H9 (cell line): ENCODE measurements at regions not wholly inside any gene's neighbourhood (a gene's known extent, or its start where the extent isn't known, plus 50 kb on each side); places are given as distances from the start of the nearest gene placed in this dataset.

Source experiments
- DNase-seq: peaks from one replicate; pipeline ENCODE4 v3.0.0-alpha.2; 2017
- H2AFZ ChIP-seq: one replicate; pipeline ENCODE4 v1.6.1; 2013; ENCODE audit warnings: mild to moderate bottlenecking, low read length, control low read depth, moderate library complexity
- H2AK5ac ChIP-seq: 2 replicates; pipeline ENCODE4 v1.6.1; 2013; ENCODE audit warnings: low read length, control low read depth, mixed read lengths; ENCODE audit not compliant: insufficient read length
- H2BK120ac ChIP-seq: one replicate; pipeline ENCODE4 v1.6.1; 2013; ENCODE audit warnings: low read depth, mild to moderate bottlenecking, low read length, control low read depth, inconsistent platforms; ENCODE audit not compliant: poor library complexity, severe bottlenecking
- H2BK12ac ChIP-seq: 2 replicates; pipeline ENCODE4 v1.6.1; 2013; ENCODE audit warnings: low read length, control low read depth, mixed read lengths, low read depth; ENCODE audit not compliant: insufficient read length
- H2BK15ac ChIP-seq: 2 replicates; pipeline ENCODE4 v1.6.1; 2013; ENCODE audit warnings: low read depth, low read length, control low read depth
- H2BK20ac ChIP-seq: one replicate; pipeline ENCODE4 v1.6.1; 2013; ENCODE audit warnings: low read depth, mild to moderate bottlenecking, low read length, control low read depth, inconsistent platforms; ENCODE audit not compliant: poor library complexity, severe bottlenecking
- H2BK5ac ChIP-seq: 2 replicates; pipeline ENCODE4 v1.6.1; 2013; ENCODE audit warnings: low read length, control low read depth, mixed read lengths; ENCODE audit not compliant: insufficient read length
- H3K14ac ChIP-seq: 2 replicates; pipeline ENCODE4 v1.6.1; 2013; ENCODE audit warnings: low read length, control low read depth; ENCODE audit not compliant: insufficient read depth
- H3K18ac ChIP-seq: 2 replicates; pipeline ENCODE4 v1.6.1; 2013; ENCODE audit warnings: low read depth, mild to moderate bottlenecking, mixed read lengths, low read length, control low read depth; ENCODE audit not compliant: insufficient read length
- H3K23ac ChIP-seq: 2 replicates; pipeline ENCODE4 v1.6.1; 2013; ENCODE audit warnings: low read length, control low read depth, mixed read lengths, low read depth; ENCODE audit not compliant: insufficient read length
- H3K23me2 ChIP-seq: 2 replicates; pipeline ENCODE4 v1.6.1; 2013; ENCODE audit warnings: low read depth, mild to moderate bottlenecking, mixed read lengths, low read length, control low read depth; ENCODE audit not compliant: insufficient read length, poor library complexity, severe bottlenecking
- H3K27ac ChIP-seq: 2 replicates; pipeline ENCODE4 v1.5.1; 2013; ENCODE audit warnings: low read length, control low read depth, mixed read lengths, low read depth; ENCODE audit not compliant: insufficient read length
- H3K27me3 ChIP-seq: 2 replicates; pipeline ENCODE4 v1.6.1; 2013; ENCODE audit warnings: low read length, control low read depth, inconsistent platforms; ENCODE audit not compliant: insufficient read depth
- H3K4ac ChIP-seq: 2 replicates; pipeline ENCODE4 v1.6.1; 2013; ENCODE audit warnings: low read depth, mild to moderate bottlenecking, control low read depth, inconsistent platforms, low read length, moderate library complexity
- H3K4me1 ChIP-seq: 2 replicates; pipeline ENCODE4 v1.6.1; 2013; ENCODE audit warnings: low read length, control low read depth, inconsistent platforms; ENCODE audit not compliant: insufficient read depth
- H3K4me2 ChIP-seq: 2 replicates; pipeline ENCODE4 v1.6.1; 2013; ENCODE audit warnings: low read length, control low read depth, mixed read lengths; ENCODE audit not compliant: insufficient read length, insufficient read depth
- H3K56ac ChIP-seq: 2 replicates; pipeline ENCODE4 v1.6.1; 2013; ENCODE audit warnings: low read depth, mild to moderate bottlenecking, mixed read lengths, low read length, control low read depth; ENCODE audit not compliant: insufficient read length
- H3K79me1 ChIP-seq: 2 replicates; pipeline ENCODE4 v1.6.1; 2013; ENCODE audit warnings: low read depth, mild to moderate bottlenecking, moderate library complexity, low read length, control low read depth, inconsistent platforms; ENCODE audit not compliant: insufficient read depth, poor library complexity, severe bottlenecking
- H3K79me2 ChIP-seq: 2 replicates; pipeline ENCODE4 v1.6.1; 2013; ENCODE audit warnings: low read length, control low read depth, inconsistent platforms; ENCODE audit not compliant: insufficient read depth
- H3K9ac ChIP-seq: 2 replicates; pipeline ENCODE4 v1.6.1; 2013; ENCODE audit warnings: low read length, control low read depth, mixed read lengths; ENCODE audit not compliant: insufficient read length; ENCODE audit errors: extremely low read depth
- H3K9me3 ChIP-seq: one replicate; pipeline ENCODE4 v1.6.1; 2013; ENCODE audit warnings: low read depth, low read length, inconsistent platforms; ENCODE audit not compliant: control insufficient read depth
- H3T11ph ChIP-seq: one replicate; pipeline ENCODE4 v1.6.1; 2013; ENCODE audit warnings: mild to moderate bottlenecking, low read length, control low read depth, inconsistent platforms
- H4K20me1 ChIP-seq: one replicate; pipeline ENCODE4 v1.6.1; 2013; ENCODE audit not compliant: control insufficient read depth, insufficient read length, insufficient read depth
- H4K5ac ChIP-seq: 2 replicates; pipeline ENCODE4 v1.6.1; 2013; ENCODE audit warnings: low read depth, mild to moderate bottlenecking, mixed read lengths, low read length, control low read depth; ENCODE audit not compliant: insufficient read length
- H4K8ac ChIP-seq: replicated peaks from 2 replicates; pipeline ENCODE4 v1.6.1; 2013; ENCODE audit warnings: low read length, control low read depth, mixed read lengths, low read depth; ENCODE audit not compliant: insufficient read length
- H4K91ac ChIP-seq: 2 replicates; pipeline ENCODE4 v1.6.1; 2013; ENCODE audit warnings: low read depth, mild to moderate bottlenecking, moderate library complexity, mixed read lengths, low read length, control low read depth; ENCODE audit not compliant: insufficient read length
- H3K27ac Mint-ChIP-seq, 3 experiments: 2 replicates in 2 of 3; 3 replicates in 1 of 3; pipeline ENCODE4 v1.8.0; 2020 to 2021; ENCODE audit warnings: mixed read lengths in 3 of 3, mild to moderate bottlenecking in 1 of 3, moderate library complexity in 1 of 3
- H3K27me3 Mint-ChIP-seq: 2 replicates; pipeline ENCODE4 v1.8.0; 2021; ENCODE audit warnings: low read depth, mild to moderate bottlenecking, moderate library complexity, mixed read lengths
- H3K36me3 Mint-ChIP-seq, 3 experiments: 2 replicates in 2 of 3; 3 replicates in 1 of 3; pipeline ENCODE4 v1.8.0; 2020 to 2021; ENCODE audit warnings: low read depth in 3 of 3, mixed read lengths in 3 of 3; ENCODE audit not compliant: insufficient read depth in 1 of 3
- H3K4me1 Mint-ChIP-seq, 2 experiments: 2 replicates each; pipeline ENCODE4 v1.8.0; 2020; ENCODE audit warnings: mixed read lengths in 2 of 2
- H3K4me3 Mint-ChIP-seq, 2 experiments: 2 replicates in 1 of 2; 3 replicates in 1 of 2; pipeline ENCODE4 v1.8.0; 2020 to 2021; ENCODE audit warnings: mild to moderate bottlenecking in 2 of 2, mixed read lengths in 2 of 2, moderate library complexity in 1 of 2
- H3K9me3 Mint-ChIP-seq, 2 experiments: 2 replicates in 1 of 2; 3 replicates in 1 of 2; pipeline ENCODE4 v1.8.0; 2020; ENCODE audit warnings: mild to moderate bottlenecking in 2 of 2, mixed read lengths in 2 of 2, moderate library complexity in 1 of 2
- CTCF ChIP-seq: fragments of 200-600 bp; sonication (generic); conservative IDR thresholded peaks from 3 replicates; pipeline ENCODE4 v1.8.0; 2021; ENCODE audit warnings: antibody characterized with exemption, mild to moderate bottlenecking
- WGBS: extraction: QIAGEN DNeasy Blood & Tissue Kit; methylation state at CpG from one replicate; pipeline ENCODE4 v1.1.7; 2013; ENCODE audit warnings: missing lambda C conversion rate, low lambda C conversion rate, mixed read lengths; ENCODE audit not compliant: insufficient read length; ENCODE audit errors: extremely low coverage; 5-methylcytosine and 5-hydroxymethylcytosine counted together

- no peak for DNase-seq
- Histone ChIP-seq H2BK12ac (no peak overlapping the region), H4K8ac (no peak overlapping the region), H2AK5ac (no peak overlapping the region), H3K79me1 (no peaks in the 10 kb centered on the region), H4K91ac (no peak overlapping the region), H3T11ph (no peak overlapping the region), H3K4me2 (no peak overlapping the region), H3K79me2 (no peaks in the 10 kb centered on the region; the same call in 1 of the 2 replicates), H3K18ac (no peak overlapping the region), H3K9me3 (no peaks in the 10 kb centered on the region), H3K4me1 (no peaks in the 10 kb centered on the region), H4K5ac (no peak overlapping the region), H2AFZ (no peak overlapping the region), H3K14ac (no peak overlapping the region), H3K23ac (no peak overlapping the region), H2BK20ac (no peak overlapping the region), H4K20me1 (no peaks in the 10 kb centered on the region), H3K23me2 (no peaks in the 10 kb centered on the region), H3K27me3 (no peaks in the 10 kb centered on the region), H3K56ac (no peak overlapping the region), H3K27ac (no peak overlapping the region), H2BK15ac (no peak overlapping the region), H3K9ac (no peak overlapping the region), H2BK5ac (no peak overlapping the region), H3K4ac (no peak overlapping the region), H2BK120ac (no peak overlapping the region)
- Mint-ChIP-seq H3K9me3 (peaks cover 10 to 19% of the 10 kb centered on the region in 2 experiments), H3K4me3 (no peak overlapping the region), H3K27me3 (no peaks in the 10 kb centered on the region), H3K27ac (no peak overlapping the region), H3K36me3 (peaks cover 8 to 28% (median 8%) of the 10 kb centered on the region in 3 experiments), H3K4me1 (peaks cover 12 to 19% of the 10 kb centered on the region in 2 experiments)
- no CpG with 5 or more reads among the region's 1 CpG for WGBS
- no peak for TF ChIP-seq CTCF
Observed at GRCh38 chr10:60708666-60709065, 69.6 kb upstream of the CDK1 start.
